Coronary artery (tissue), 2 donors: ENCODE measurements at regions not wholly inside any gene's neighbourhood (a gene's known extent, or its start where the extent isn't known, plus 50 kb on each side); places are given as distances from the start of the nearest gene placed in this dataset.
"Not testable (repeated sequence)": the region's sequence is repeated elsewhere in the genome, so short reads cannot be mapped to it uniquely, and the experiment has no call there.

Source experiments
- DNase-seq: peaks from one replicate; pipeline ENCODE4 v3.0.0-alpha.2; 2017; ENCODE audit warnings: low spot score
- H3K27ac ChIP-seq, 2 donors: fragments of 200-600 bp; sonication (generic); one replicate each; pipeline ENCODE4 v1.5.1; 2016 to 2019
- H3K4me3 ChIP-seq: fragments of 200-600 bp; sonication (generic); 2 replicates; pipeline ENCODE4 v1.5.1; 2016; ENCODE audit warnings: mild to moderate bottlenecking, moderate library complexity
- CTCF ChIP-seq: fragments of 200-600 bp; sonication (generic); IDR thresholded peaks from one replicate; pipeline ENCODE4 v1.5.1; 2019; ENCODE audit warnings: antibody characterized with exemption

GRCh38 chr9:102456562-102456961 is 538.6 kb upstream of the CYLC2 start:
- DNase-seq, result no peak
- no peak for TF ChIP-seq CTCF
- no peak overlapping the region for H3K4me3 ChIP-seq
- no peak overlapping the region for H3K27ac ChIP-seq

GRCh38 chr9:102445906-102446305 is 549.2 kb upstream of the CYLC2 start:
- Histone ChIP-seq H3K4me3 (no peak overlapping the region), H3K27ac (no peak overlapping the region)
- no peak for DNase-seq
- no peak for TF ChIP-seq CTCF

- H3K4me3 ChIP-seq, result no peak overlapping the region
- DNase-seq, result no peak
- TF ChIP-seq CTCF, result no peak
- no peak overlapping the region for H3K27ac ChIP-seq
Observed at GRCh38 chr9:102445181-102445747, 549.9 kb upstream of the CYLC2 start.

DNA sequence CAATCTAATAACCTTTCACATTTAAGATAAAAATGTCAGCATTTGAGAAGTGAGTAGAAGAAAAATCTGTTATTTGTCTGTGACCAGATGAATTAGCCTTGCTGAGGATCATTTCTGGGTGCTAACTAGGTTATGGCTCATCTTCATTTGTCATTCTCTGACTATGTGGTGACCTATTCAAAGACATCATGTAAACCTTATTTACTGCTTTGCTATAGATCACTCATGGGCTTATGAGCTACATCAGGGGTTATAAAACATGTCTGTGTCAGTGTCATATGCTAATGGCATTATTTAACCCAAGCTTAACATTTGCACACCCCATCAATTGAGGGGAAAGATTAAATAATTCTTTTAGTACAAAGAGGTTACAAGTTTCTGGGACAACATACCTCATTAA is 555.5 kb upstream of the CYLC2 start:
- no peak for DNase-seq
- no peak overlapping the region for H3K4me3 ChIP-seq
- no peak for TF ChIP-seq CTCF

DNA sequence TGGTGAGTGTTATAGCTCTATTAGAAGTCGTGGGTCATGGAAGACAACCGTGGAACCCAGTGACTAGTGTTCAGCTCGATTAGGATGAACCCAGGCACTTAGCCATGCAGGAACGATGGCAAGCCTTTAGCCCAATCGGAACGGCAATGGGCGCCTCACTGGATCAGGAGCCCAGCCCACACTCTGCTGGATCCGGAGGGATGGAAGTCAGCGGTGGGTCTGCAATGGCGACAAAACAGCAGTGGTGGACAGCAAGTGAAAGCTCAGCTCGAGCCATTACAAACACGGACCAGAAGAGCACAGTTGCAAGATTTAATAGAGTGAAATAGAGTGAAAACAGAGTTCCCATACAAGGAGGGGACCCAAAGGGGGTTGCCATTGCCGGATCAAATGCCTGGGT is 558.5 kb upstream of the CYLC2 start:
- H3K4me3 ChIP-seq, DNase-seq, H3K27ac ChIP-seq: not testable (repeated sequence)

More for the DNA sequence above, 555.5 kb upstream of the CYLC2 start:
- no peak overlapping the region for H3K27ac ChIP-seq

- DNase-seq, result no peak
- Histone ChIP-seq H3K4me3 (no peak overlapping the region), H3K27ac (no peak overlapping the region)
- TF ChIP-seq CTCF, result no peak
Observed at GRCh38 chr9:102435427-102435826, 559.7 kb upstream of the CYLC2 start.

DNA sequence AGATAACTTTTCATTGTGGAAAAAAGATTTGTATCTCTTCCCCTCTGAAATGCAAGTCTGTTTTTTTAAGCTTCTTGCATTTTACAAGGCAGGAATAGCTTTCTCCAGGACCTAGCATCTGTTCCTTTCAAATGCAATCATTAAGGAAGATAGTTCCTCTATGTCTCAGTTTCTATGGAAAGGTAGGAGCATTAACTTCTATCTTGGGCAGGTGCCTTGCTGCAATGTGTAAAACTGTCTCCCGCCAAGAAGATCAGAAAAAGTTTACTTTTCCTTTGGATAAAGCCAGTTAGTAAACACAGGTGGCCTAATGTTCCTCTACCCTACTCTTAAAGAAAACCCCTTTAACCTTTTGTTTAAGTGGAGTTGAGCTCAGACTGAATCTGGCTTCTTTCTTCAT is 560.6 kb upstream of the CYLC2 start:
- DNase-seq, result no peak
- TF ChIP-seq CTCF, result no peak
- Histone ChIP-seq H3K4me3 (no peak overlapping the region), H3K27ac (no peak overlapping the region)

GRCh38 chr9:102428305-102428704 is 566.8 kb upstream of the CYLC2 start:
- no peak for DNase-seq
- no peak overlapping the region for H3K4me3 ChIP-seq
- no peak for TF ChIP-seq CTCF
- H3K27ac ChIP-seq, result no peak overlapping the region

DNA sequence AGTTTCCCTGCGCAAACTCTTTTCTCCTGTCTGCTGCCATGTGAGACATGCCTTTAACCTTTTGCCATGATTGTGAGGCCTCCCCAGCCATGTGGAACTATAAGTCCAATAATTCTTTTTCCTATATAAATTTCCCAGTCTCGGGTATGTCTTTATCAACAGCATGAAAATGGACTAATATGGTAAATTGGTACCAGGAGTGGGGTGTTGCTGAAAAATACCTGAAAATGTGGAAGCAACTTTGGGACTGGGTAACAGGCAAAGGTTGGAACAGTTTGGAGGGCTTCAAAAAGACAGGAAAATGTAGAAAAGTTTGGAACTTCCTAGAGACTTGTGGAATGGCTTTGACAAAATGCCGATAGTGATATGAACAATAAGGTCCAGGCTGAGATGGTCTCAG is 578.9 kb upstream of the CYLC2 start:
- not testable (repeated sequence) for DNase-seq

More for the DNA sequence above, 578.9 kb upstream of the CYLC2 start:
- H3K4me3 ChIP-seq, H3K27ac ChIP-seq: not testable (repeated sequence)
